ENCODE measurements at regions not wholly inside any gene's neighbourhood (a gene's known extent, or its start where the extent isn't known, plus 50 kb on each side); places are given as distances from the start of the nearest gene placed in this dataset.
A peak's percentile ranks its signal among the peaks of the same experiment; 100 is the strongest.

DNA sequence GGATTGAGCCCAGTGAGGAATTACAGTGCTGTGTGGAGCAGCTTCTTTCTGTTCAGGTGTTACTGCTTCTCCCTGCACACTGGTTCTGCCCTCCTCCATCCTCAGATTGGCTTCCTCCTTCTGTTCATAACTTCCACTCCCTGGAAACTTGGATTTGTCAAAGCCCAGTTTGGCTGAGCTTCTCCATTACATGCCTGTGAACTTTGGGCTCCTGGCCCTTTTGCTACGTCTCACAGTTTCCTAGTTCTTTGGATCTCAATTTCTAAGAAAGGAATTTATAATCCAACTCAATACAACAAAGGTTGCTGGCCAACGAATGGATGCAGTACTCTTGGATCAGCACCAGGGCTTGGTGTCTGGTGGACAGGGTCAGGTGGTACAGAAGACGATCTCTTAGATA is 318.1 kb downstream of the RPS24 start:
- Histone ChIP-seq H2BK5ac (ENCODE audit: low read length) (no peak overlapping the region), H3K56ac (ENCODE audit: low read length) (no peak overlapping the region), H3K79me2 (ENCODE audit: control insufficient read depth, insufficient read depth, low read length) (no peaks in the 10 kb centered on the region), H4K8ac (ENCODE audit: low read depth, low read length) (no peak overlapping the region), H3K79me1 (ENCODE audit: low read length) (no peaks in the 10 kb centered on the region), H3K4ac (ENCODE audit: low read depth, low read length) (no peak overlapping the region), H3K36me3 (ENCODE audit: control insufficient read depth, insufficient read depth, low read length) (no peaks in the 10 kb centered on the region), H3K4me3 (ENCODE audit: low read length) (no peak overlapping the region), H3K4me1 (ENCODE audit: control insufficient read depth, low read depth, low read length) (peaks cover 15% of the 10 kb centered on the region), H2BK15ac (replicated peaks; ENCODE audit: low read depth) (no peak overlapping the region), H2AK5ac (ENCODE audit: low read length) (no peak overlapping the region), H3K18ac (ENCODE audit: low read length) (no peak overlapping the region), H3K23ac (ENCODE audit: low read length) (no peak overlapping the region), H3K27ac (ENCODE audit: low read depth, low read length) (no peak overlapping the region), H3K9ac (ENCODE audit: low read length) (no peak overlapping the region), H2BK120ac (ENCODE audit: low read depth, low read length) (no peak overlapping the region), H3K27me3 (ENCODE audit: insufficient read depth, low read length, poor library complexity) (no peaks in the 10 kb centered on the region), H3K4me2 (ENCODE audit: low read length) (no peak overlapping the region), H4K5ac (ENCODE audit: low read length) (no peak overlapping the region)
- no peak for DNase-seq
- WGBS (ENCODE audit: extremely low coverage, insufficient coverage, low lambda C conversion rate), result no CpG with 5 or more reads among the region's 3 CpGs

DNA sequence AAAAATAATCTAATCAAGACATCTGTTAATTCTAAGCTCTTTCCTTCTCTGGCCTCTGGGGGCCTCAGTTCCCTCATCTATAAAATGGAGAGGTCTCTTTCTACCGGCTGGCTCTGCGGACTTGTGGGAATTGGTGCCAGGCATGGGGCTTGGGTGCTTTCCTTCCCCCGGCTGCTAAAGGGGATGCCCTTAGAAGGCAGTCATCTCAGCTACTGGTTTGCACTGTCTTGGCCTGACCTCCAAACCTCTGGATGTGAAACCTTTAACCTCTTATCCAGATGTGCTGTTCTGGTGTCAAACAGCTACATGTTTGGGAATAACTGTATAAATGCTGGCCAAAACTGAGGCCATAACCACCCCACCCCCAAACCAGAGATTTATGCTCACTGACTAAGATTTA is 320.0 kb downstream of the RPS24 start:
- H3K79me1 ChIP-seq (ENCODE audit: low read length), result no peaks in the 10 kb centered on the region
- no peak overlapping the region for H2AK5ac ChIP-seq (ENCODE audit: low read length)
- H3K56ac ChIP-seq (ENCODE audit: low read length), result no peak overlapping the region
- DNase-seq, result no peak
- no peak overlapping the region for H3K27ac ChIP-seq (ENCODE audit: low read depth, low read length)
- no CpG with 5 or more reads among the region's 3 CpGs for WGBS (ENCODE audit: extremely low coverage, insufficient coverage, low lambda C conversion rate)
- H2BK5ac ChIP-seq (ENCODE audit: low read length), result no peak overlapping the region
- no peak overlapping the region for H4K8ac ChIP-seq (ENCODE audit: low read depth, low read length)
- H3K79me2 ChIP-seq (ENCODE audit: control insufficient read depth, insufficient read depth, low read length), result no peaks in the 10 kb centered on the region
- H2BK15ac ChIP-seq (replicated peaks; ENCODE audit: low read depth), result no peak overlapping the region
- no peak overlapping the region for H3K4ac ChIP-seq (ENCODE audit: low read depth, low read length)
- peaks cover 15% of the 10 kb centered on the region for H3K4me1 ChIP-seq (ENCODE audit: control insufficient read depth, low read depth, low read length)
- H3K36me3 ChIP-seq (ENCODE audit: control insufficient read depth, insufficient read depth, low read length), result no peaks in the 10 kb centered on the region
- no peak overlapping the region for H3K4me3 ChIP-seq (ENCODE audit: low read length)
- no peak overlapping the region for H3K23ac ChIP-seq (ENCODE audit: low read length)
- H3K4me2 ChIP-seq (ENCODE audit: low read length), result no peak overlapping the region
- H4K5ac ChIP-seq (ENCODE audit: low read length), result no peak overlapping the region
- no peak overlapping the region for H3K18ac ChIP-seq (ENCODE audit: low read length)
- H3K27me3 ChIP-seq (ENCODE audit: insufficient read depth, low read length, poor library complexity), result no peaks in the 10 kb centered on the region
- no peak overlapping the region for H3K9ac ChIP-seq (ENCODE audit: low read length)
- H2BK120ac ChIP-seq (ENCODE audit: low read depth, low read length), result no peak overlapping the region

DNA sequence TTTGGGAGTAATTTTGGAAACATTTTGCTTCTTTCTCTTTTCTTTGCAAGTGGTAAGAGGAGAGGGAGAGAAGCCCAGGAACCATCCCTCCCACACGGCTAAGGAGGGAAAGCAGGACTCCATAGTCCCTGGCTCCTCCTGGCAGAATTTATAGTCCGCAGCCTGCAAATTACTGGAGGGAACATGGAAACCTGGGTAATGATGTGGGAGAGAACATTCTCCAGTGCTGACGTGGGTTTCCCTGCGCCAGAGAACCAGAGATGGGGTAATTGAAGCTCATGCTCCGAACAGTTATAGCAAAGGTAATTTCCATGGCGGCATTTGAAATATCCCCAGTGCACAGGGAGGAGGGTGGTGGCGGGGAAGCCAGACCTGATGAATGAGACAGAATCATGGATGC is 320.4 kb downstream of the RPS24 start:
- H3K9ac ChIP-seq (ENCODE audit: low read length), result no peak overlapping the region
- no peak overlapping the region for H3K23ac ChIP-seq (ENCODE audit: low read length)
- DNase-seq, result no peak
- H2AK5ac ChIP-seq (ENCODE audit: low read length), result no peak overlapping the region
- H3K27ac ChIP-seq (ENCODE audit: low read depth, low read length), result no peak overlapping the region
- no peak overlapping the region for H3K4me3 ChIP-seq (ENCODE audit: low read length)
- H3K79me1 ChIP-seq (ENCODE audit: low read length), result no peaks in the 10 kb centered on the region
- H3K4ac ChIP-seq (ENCODE audit: low read depth, low read length), result no peak overlapping the region
- peaks cover 15% of the 10 kb centered on the region for H3K4me1 ChIP-seq (ENCODE audit: control insufficient read depth, low read depth, low read length)
- H2BK5ac ChIP-seq (ENCODE audit: low read length), result no peak overlapping the region
- no peak overlapping the region for H4K5ac ChIP-seq (ENCODE audit: low read length)
- no peak overlapping the region for H4K8ac ChIP-seq (ENCODE audit: low read depth, low read length)
- H2BK120ac ChIP-seq (ENCODE audit: low read depth, low read length), result no peak overlapping the region
- H2BK15ac ChIP-seq (replicated peaks; ENCODE audit: low read depth), result no peak overlapping the region
- H3K56ac ChIP-seq (ENCODE audit: low read length), result no peak overlapping the region
- no peaks in the 10 kb centered on the region for H3K27me3 ChIP-seq (ENCODE audit: insufficient read depth, low read length, poor library complexity)
- H3K18ac ChIP-seq (ENCODE audit: low read length), result no peak overlapping the region
- H3K36me3 ChIP-seq (ENCODE audit: control insufficient read depth, insufficient read depth, low read length), result no peaks in the 10 kb centered on the region
- H3K79me2 ChIP-seq (ENCODE audit: control insufficient read depth, insufficient read depth, low read length), result no peaks in the 10 kb centered on the region
- no CpG with 5 or more reads among the region's 7 CpGs for WGBS (ENCODE audit: extremely low coverage, insufficient coverage, low lambda C conversion rate)
- H3K4me2 ChIP-seq (ENCODE audit: low read length), result no peak overlapping the region

DNA sequence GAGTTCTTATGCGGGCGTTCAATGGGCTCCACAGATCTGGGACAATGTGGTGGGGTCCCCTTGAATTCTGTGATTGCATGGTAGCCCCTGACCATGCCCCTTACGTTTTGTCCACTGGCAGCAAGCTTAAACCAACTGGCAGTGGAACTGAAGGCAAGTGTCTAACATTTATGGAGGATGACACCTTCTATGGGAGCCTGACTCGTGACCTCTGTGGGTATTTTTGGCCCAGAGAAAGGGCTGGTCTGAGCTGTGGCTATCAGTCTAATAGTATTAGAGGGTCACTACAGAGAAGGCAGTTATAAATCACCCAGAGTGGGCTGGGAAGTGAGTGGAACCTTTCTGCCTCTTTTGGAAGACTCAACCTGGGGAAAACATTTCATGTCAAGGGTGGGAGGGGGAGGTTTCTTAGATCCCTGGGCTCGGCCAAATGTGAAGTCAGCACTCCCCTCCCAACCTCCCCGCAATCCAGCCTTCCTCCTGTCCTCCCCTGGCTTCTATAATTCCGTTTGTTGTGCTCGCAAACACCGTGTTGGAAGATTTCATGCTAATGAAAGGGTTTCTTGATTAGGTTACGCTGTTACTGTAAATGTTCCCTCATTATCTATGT is 322.7 kb downstream of the RPS24 start:
- no peak for DNase-seq
- Histone ChIP-seq H4K8ac (ENCODE audit: low read depth, low read length) (no peak overlapping the region), H3K27me3 (ENCODE audit: insufficient read depth, low read length, poor library complexity) (no peaks in the 10 kb centered on the region), H3K18ac (ENCODE audit: low read length) (peak overlapping the region; percentile 21), H3K4me3 (ENCODE audit: low read length) (no peak overlapping the region), H2BK15ac (replicated peaks; ENCODE audit: low read depth) (no peak overlapping the region), H3K79me2 (ENCODE audit: control insufficient read depth, insufficient read depth, low read length) (no peaks in the 10 kb centered on the region), H4K5ac (ENCODE audit: low read length) (no peak overlapping the region), H2BK120ac (ENCODE audit: low read depth, low read length) (peak overlapping the region; percentile 32), H3K27ac (ENCODE audit: low read depth, low read length) (no peak overlapping the region), H3K79me1 (ENCODE audit: low read length) (no peaks in the 10 kb centered on the region), H3K4me2 (ENCODE audit: low read length) (no peak overlapping the region), H2BK5ac (ENCODE audit: low read length) (no peak overlapping the region), H3K23ac (ENCODE audit: low read length) (no peak overlapping the region), H2AK5ac (ENCODE audit: low read length) (no peak overlapping the region), H3K4me1 (ENCODE audit: control insufficient read depth, low read depth, low read length) (peaks cover 6% of the 10 kb centered on the region), H3K36me3 (ENCODE audit: control insufficient read depth, insufficient read depth, low read length) (no peaks in the 10 kb centered on the region), H3K4ac (ENCODE audit: low read depth, low read length) (peak overlapping the region; percentile 77), H3K56ac (ENCODE audit: low read length) (no peak overlapping the region), H3K9ac (ENCODE audit: low read length) (no peak overlapping the region)
- no CpG with 5 or more reads among the region's 10 CpGs for WGBS (ENCODE audit: extremely low coverage, insufficient coverage, low lambda C conversion rate)

DNA sequence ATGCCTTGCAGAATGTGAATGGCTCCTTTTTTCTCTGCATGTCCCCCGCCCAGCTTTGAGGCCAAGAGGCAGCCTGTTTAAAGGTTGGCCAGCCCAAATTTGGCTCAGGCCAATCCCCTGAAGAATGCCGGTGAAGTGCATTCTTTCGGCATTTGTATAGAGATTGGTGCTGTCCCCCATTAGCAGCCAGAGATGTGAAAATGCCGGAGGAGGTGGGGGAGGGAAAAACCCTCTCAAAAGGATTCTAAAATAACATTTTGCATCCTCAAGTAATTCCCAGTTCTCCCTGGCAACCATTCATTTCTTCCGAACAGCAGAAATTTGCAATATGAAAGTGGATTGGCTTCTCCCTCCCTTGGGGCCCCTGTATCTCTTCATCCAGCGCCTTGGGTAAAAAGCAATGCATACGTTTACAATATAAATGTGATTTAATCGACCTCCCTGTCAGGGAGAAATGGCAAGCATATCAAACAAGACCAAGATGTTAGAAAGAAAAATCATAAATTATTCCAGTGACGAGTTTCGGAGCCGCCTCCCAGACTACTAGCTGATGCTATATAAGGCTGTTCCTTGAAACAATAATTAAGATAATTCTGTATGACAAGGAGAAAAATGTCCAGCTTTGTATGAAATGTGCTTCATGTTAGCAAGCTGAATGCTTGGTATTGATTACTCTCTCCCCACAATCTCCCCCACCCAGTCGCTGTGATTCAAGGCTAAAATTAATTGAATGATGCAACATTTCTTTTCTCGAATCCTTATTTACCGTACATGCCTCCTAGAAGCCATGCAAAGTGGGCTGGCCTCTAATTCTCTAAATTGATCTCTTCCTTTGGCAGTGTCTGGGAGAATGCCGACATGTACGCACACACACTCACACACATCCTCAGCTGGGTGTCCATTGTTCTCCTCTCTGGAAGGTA is 323.7 kb downstream of the RPS24 start:
- no peaks in the 10 kb centered on the region for H3K36me3 ChIP-seq (ENCODE audit: control insufficient read depth, insufficient read depth, low read length)
- no peak overlapping the region for H3K23ac ChIP-seq (ENCODE audit: low read length)
- no peak overlapping the region for H3K56ac ChIP-seq (ENCODE audit: low read length)
- no peak overlapping the region for H2BK15ac ChIP-seq (replicated peaks; ENCODE audit: low read depth)
- H4K5ac ChIP-seq (ENCODE audit: low read length), result no peak overlapping the region
- H3K79me2 ChIP-seq (ENCODE audit: control insufficient read depth, insufficient read depth, low read length), result no peaks in the 10 kb centered on the region
- H3K4me3 ChIP-seq (ENCODE audit: low read length), result no peak overlapping the region
- no peak overlapping the region for H4K8ac ChIP-seq (ENCODE audit: low read depth, low read length)
- H3K27ac ChIP-seq (ENCODE audit: low read depth, low read length), result peak overlapping the region; percentile 34
- no peak overlapping the region for H3K4me2 ChIP-seq (ENCODE audit: low read length)
- no peak overlapping the region for H3K4ac ChIP-seq (ENCODE audit: low read depth, low read length)
- peak; percentile 93 for DNase-seq
- no peak overlapping the region for H2BK5ac ChIP-seq (ENCODE audit: low read length)
- peak overlapping the region; percentile 12 for H3K18ac ChIP-seq (ENCODE audit: low read length)
- WGBS (ENCODE audit: extremely low coverage, insufficient coverage, low lambda C conversion rate), result no CpG with 5 or more reads among the region's 16 CpGs
- H2BK120ac ChIP-seq (ENCODE audit: low read depth, low read length), result no peak overlapping the region
- peaks cover 13% of the 10 kb centered on the region for H3K4me1 ChIP-seq (ENCODE audit: control insufficient read depth, low read depth, low read length)
- H3K9ac ChIP-seq (ENCODE audit: low read length), result no peak overlapping the region
- H3K27me3 ChIP-seq (ENCODE audit: insufficient read depth, low read length, poor library complexity), result no peaks in the 10 kb centered on the region
- no peaks in the 10 kb centered on the region for H3K79me1 ChIP-seq (ENCODE audit: low read length)
- no peak overlapping the region for H2AK5ac ChIP-seq (ENCODE audit: low read length)

Data from mesendoderm (in vitro differentiated cells).